Vagina (tissue), 2 donors: ENCODE measurements at regions not wholly inside any gene's neighbourhood (a gene's known extent, or its start where the extent isn't known, plus 50 kb on each side); places are given as distances from the start of the nearest gene placed in this dataset.

Experiments
- DNase-seq, 2 donors: peaks; one replicate each; pipeline ENCODE4 v3.0.0-alpha.2; 2017; ENCODE audit errors: extremely low spot score in 2 of 2
- H3K27ac ChIP-seq: fragments of 200-600 bp; sonication (generic); one replicate; pipeline ENCODE4 v1.5.1; 2019
- H3K27me3 ChIP-seq: fragments of 200-600 bp; sonication (generic); one replicate; pipeline ENCODE4 v1.5.1; 2019
- H3K36me3 ChIP-seq, 2 donors: fragments of 200-600 bp; sonication (generic); one replicate each; pipeline ENCODE4 v1.5.1; 2017 to 2019
- H3K4me1 ChIP-seq: fragments of 200-600 bp; sonication (generic); one replicate; pipeline ENCODE4 v1.5.1; 2019
- H3K4me3 ChIP-seq, 2 donors: fragments of 200-600 bp; sonication (generic); 1 replicate in 1 of 2; 2 replicates in 1 of 2; pipeline ENCODE4 v1.5.1; 2016 to 2019
- H3K9me3 ChIP-seq: fragments of 200-600 bp; sonication (generic); one replicate; pipeline ENCODE4 v1.5.1; 2019
- POLR2A ChIP-seq, 2 donors: fragments of 450-650 bp; IDR thresholded peaks; one replicate each; pipeline ENCODE4 v1.6.1; 2017; ENCODE audit warnings: antibody characterized with exemption in 2 of 2, mild to moderate bottlenecking in 2 of 2, moderate library complexity in 2 of 2
- POLR2AphosphoS5 ChIP-seq, 2 donors: sonication (generic); formaldehyde crosslinking; IDR thresholded peaks; one replicate each; pipeline ENCODE4 v1.9.0; 2017; ENCODE audit warnings: antibody characterized with exemption in 2 of 2, mild to moderate bottlenecking in 2 of 2, low read depth in 1 of 2; ENCODE audit not compliant: insufficient read depth in 1 of 2
- intact Hi-C: fragments of 100-400 bp; cut with DNase I; formaldehyde crosslinking; loops from one replicate; pipeline ENCODE4 v1.15.1; 2023
- TF ChIP-seq, protein P1 (sequence below), 3 experiments: fragments of 450-650 bp in 2 of 3; fragments of 200-600 bp in 1 of 3; sonication (generic) in 1 of 3; IDR thresholded peaks; one replicate each; pipeline ENCODE4 v1.5.1; 2017 to 2019; ENCODE audit warnings: antibody characterized with exemption in 3 of 3, mild to moderate bottlenecking in 2 of 3, moderate library complexity in 2 of 3

DNA sequence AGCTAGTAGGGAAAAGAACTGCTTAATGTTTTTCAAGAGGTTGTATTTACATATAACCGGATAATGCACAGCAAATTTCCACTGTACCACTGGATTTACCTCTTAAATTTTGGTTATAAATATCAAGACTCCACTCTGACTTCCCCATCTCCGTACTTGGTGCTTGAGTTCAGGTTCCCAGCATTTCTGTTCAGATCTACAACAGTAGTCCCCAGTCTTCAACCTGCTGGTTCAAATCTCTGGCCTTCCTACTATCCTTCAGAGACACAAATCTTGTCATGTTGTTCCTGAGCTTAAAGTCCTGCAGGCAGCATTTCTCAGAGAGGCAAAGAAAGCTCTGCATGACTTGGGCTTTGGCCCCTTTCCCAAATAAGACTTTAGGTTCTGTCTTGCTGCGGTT is 392.6 kb upstream of the ATP5MC3 start:
- TF ChIP-seq POLR2AphosphoS5 (IDR thresholded peaks at IDR 0.05; ENCODE audit: insufficient read depth in 1 of 2, low read depth in 1 of 2) (no peak), POLR2A (IDR thresholded peaks at IDR 0.05) (no peak)
- TF ChIP-seq, protein P1, sequence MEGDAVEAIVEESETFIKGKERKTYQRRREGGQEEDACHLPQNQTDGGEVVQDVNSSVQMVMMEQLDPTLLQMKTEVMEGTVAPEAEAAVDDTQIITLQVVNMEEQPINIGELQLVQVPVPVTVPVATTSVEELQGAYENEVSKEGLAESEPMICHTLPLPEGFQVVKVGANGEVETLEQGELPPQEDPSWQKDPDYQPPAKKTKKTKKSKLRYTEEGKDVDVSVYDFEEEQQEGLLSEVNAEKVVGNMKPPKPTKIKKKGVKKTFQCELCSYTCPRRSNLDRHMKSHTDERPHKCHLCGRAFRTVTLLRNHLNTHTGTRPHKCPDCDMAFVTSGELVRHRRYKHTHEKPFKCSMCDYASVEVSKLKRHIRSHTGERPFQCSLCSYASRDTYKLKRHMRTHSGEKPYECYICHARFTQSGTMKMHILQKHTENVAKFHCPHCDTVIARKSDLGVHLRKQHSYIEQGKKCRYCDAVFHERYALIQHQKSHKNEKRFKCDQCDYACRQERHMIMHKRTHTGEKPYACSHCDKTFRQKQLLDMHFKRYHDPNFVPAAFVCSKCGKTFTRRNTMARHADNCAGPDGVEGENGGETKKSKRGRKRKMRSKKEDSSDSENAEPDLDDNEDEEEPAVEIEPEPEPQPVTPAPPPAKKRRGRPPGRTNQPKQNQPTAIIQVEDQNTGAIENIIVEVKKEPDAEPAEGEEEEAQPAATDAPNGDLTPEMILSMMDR (IDR thresholded peaks at IDR 0.05): no peak
- Histone ChIP-seq H3K27me3 (no peaks in the 10 kb centered on the region), H3K36me3 (no peaks in the 10 kb centered on the region), H3K27ac (no peak overlapping the region), H3K4me1 (no peaks in the 10 kb centered on the region), H3K9me3 (no peaks in the 10 kb centered on the region), H3K4me3 (no peak overlapping the region)
- no peak for DNase-seq
- intact Hi-C loops: no loop called here

GRCh38 chr2:175571078-175571653 is 389.7 kb upstream of the ATP5MC3 start:
- Histone ChIP-seq H3K9me3 (no peaks in the 10 kb centered on the region), H3K36me3 (no peaks in the 10 kb centered on the region), H3K27me3 (no peaks in the 10 kb centered on the region), H3K4me3 (no peak overlapping the region), H3K4me1 (no peaks in the 10 kb centered on the region), H3K27ac (no peak overlapping the region)
- no peak for DNase-seq
- TF ChIP-seq POLR2AphosphoS5 (IDR thresholded peaks at IDR 0.05; ENCODE audit: insufficient read depth in 1 of 2, low read depth in 1 of 2) (no peak), POLR2A (IDR thresholded peaks at IDR 0.05) (no peak)
- TF ChIP-seq, protein P1 (IDR thresholded peaks at IDR 0.05): no peak
- intact Hi-C loops: no loop called here

DNA sequence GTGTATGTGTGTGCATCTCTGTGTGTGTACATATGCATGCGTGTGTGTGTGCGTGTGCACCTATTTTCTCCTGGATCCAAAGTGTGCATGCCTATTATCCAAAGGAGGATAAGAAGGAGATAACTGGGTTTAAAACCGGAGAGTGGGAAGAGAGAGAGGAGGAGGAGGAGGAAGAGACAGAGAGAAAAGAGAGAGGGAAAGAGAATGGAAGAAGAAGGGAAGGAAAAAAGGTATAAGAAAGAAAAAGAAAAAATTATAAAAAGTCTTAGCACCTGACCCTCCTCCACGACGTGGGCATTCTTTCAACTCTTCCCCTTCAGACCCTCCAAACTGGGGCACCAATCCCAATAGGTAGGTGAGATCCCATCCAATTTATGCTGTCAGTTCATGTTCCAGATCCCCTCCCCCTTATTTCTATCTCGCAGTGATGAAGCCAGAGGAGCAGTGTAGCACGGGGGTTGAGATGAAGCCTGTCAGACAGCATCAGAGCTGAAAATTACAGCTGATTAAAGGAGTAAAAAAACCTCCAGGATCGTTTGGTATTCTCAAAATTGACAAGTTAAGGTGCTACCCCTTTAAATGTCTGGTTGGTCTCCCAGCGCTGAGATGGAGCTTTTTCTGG is 386.7 kb upstream of the ATP5MC3 start:
- Histone ChIP-seq H3K4me1 (no peaks in the 10 kb centered on the region), H3K4me3 (peak overlapping the region in 1 of 2 donors; percentile 15), H3K27ac (no peak overlapping the region), H3K9me3 (no peaks in the 10 kb centered on the region), H3K27me3 (no peaks in the 10 kb centered on the region), H3K36me3 (no peaks in the 10 kb centered on the region)
- intact Hi-C loops: no loop called here
- no peak for DNase-seq
- TF ChIP-seq, protein P1 (IDR thresholded peaks at IDR 0.05): no peak
- TF ChIP-seq POLR2AphosphoS5 (IDR thresholded peaks at IDR 0.05; ENCODE audit: insufficient read depth in 1 of 2, low read depth in 1 of 2): no peak
- no peak for TF ChIP-seq POLR2A (IDR thresholded peaks at IDR 0.05)

- Histone ChIP-seq H3K27me3 (no peaks in the 10 kb centered on the region), H3K4me3 (peak overlapping the region in 1 of 2 donors; percentile 15), H3K27ac (no peak overlapping the region), H3K9me3 (no peaks in the 10 kb centered on the region), H3K4me1 (no peaks in the 10 kb centered on the region), H3K36me3 (no peaks in the 10 kb centered on the region)
- intact Hi-C loops: no loop called here
- TF ChIP-seq, protein P1 (IDR thresholded peaks at IDR 0.05): no peak
- TF ChIP-seq POLR2A (IDR thresholded peaks at IDR 0.05): no peak
- no peak for TF ChIP-seq POLR2AphosphoS5 (IDR thresholded peaks at IDR 0.05; ENCODE audit: insufficient read depth in 1 of 2, low read depth in 1 of 2)
- no peak for DNase-seq
Observed at GRCh38 chr2:175567435-175568061, 386.0 kb upstream of the ATP5MC3 start.
